GM10266 (cell line): ENCODE measurements at regions not wholly inside any gene's neighbourhood (a gene's known extent, or its start where the extent isn't known, plus 50 kb on each side); places are given as distances from the start of the nearest gene placed in this dataset.

Source experiments
- DNase-seq: peaks from one replicate; pipeline ENCODE4 v3.0.0; 2012; ENCODE audit errors: extremely low spot score
- TF ChIP-seq, protein P1 (sequence below): IDR thresholded peaks from 2 replicates; pipeline ENCODE4 v1.5.1; 2012; ENCODE audit warnings: mild to moderate bottlenecking, low read depth; ENCODE audit not compliant: control insufficient read depth, insufficient read depth; ENCODE audit errors: missing control alignments

DNA sequence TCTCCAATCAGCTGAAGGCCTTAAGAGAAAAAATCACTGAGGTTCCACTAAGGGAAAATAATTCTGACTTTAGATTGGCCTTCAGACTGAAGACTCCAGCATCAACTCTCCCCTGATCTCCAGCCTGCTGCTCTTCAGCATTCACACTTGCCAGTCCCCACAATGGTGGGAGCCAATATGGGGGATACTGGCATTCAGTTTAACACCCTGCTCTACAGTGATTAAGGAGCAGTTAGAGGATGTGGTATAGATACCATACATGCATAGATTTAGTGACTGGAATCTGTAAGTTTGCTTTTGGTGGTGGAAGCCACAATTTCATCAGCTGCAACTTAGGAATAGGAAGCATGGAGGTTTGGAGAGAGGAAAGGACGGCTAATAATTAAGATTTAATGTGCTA, 2017.7 kb upstream of the CDH6 start:
- no peak for DNase-seq
- TF ChIP-seq, protein P1, sequence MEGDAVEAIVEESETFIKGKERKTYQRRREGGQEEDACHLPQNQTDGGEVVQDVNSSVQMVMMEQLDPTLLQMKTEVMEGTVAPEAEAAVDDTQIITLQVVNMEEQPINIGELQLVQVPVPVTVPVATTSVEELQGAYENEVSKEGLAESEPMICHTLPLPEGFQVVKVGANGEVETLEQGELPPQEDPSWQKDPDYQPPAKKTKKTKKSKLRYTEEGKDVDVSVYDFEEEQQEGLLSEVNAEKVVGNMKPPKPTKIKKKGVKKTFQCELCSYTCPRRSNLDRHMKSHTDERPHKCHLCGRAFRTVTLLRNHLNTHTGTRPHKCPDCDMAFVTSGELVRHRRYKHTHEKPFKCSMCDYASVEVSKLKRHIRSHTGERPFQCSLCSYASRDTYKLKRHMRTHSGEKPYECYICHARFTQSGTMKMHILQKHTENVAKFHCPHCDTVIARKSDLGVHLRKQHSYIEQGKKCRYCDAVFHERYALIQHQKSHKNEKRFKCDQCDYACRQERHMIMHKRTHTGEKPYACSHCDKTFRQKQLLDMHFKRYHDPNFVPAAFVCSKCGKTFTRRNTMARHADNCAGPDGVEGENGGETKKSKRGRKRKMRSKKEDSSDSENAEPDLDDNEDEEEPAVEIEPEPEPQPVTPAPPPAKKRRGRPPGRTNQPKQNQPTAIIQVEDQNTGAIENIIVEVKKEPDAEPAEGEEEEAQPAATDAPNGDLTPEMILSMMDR: no peak

DNA sequence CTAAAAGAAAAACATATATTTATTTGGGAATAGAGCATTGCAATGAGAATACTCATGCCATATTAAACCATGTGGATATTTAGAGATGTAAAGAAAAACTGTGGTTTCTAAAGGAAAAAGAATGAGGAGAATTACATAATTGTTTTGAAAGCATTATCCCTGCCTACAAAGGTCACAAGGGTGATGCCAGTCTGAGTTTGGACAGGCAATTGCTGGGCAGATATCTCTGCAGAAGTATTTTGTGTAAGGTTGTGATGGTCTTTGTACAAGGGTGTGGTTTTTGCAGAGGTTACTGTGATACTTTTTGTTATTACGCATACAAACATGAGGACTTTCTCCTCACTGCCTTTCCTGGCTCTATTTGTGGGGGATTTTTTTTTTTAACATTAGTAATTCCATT, 2022.9 kb upstream of the CDH6 start:
- TF ChIP-seq, protein P1: no peak
- no peak for DNase-seq

DNA sequence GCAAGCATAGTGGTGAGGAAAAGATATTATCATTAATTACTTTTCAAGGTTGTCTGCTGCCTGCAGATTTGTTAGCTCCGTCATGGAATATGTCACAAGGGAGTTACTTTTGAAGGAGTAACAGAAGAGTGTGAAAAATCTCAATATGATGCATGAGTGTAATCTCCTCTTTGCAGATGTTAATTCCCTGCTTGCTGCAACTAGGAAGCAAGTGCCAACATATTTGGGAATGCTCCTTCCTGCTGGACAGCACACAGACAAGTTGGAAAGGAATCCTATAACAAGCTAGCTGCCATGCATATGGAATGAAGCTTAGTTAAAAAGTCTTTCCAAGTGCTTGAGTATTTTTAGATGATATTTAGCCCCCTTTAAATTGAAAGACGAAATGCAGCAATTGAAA, 2023.6 kb upstream of the CDH6 start:
- TF ChIP-seq, protein P1: no peak
- DNase-seq: no peak

DNA sequence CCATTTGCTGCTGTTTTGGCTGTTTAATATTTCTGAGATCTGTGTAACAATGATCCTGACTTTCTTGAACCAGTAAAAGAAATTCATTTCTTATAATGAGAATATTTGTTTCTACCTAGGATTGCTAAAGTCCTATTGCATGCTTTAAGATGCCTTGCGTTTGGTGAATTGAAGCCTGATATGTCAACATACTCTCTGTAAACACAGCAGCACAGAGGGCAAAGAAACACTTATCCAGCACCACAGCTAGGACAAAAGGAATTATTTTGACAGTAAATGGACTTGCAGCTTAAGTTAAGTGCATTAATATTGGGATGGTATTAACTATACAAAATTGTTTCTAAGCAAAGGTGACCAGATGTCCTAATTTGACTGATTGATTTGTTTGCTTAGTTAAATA, 2031.2 kb upstream of the CDH6 start:
- TF ChIP-seq, protein P1: no peak
- no peak for DNase-seq

DNA sequence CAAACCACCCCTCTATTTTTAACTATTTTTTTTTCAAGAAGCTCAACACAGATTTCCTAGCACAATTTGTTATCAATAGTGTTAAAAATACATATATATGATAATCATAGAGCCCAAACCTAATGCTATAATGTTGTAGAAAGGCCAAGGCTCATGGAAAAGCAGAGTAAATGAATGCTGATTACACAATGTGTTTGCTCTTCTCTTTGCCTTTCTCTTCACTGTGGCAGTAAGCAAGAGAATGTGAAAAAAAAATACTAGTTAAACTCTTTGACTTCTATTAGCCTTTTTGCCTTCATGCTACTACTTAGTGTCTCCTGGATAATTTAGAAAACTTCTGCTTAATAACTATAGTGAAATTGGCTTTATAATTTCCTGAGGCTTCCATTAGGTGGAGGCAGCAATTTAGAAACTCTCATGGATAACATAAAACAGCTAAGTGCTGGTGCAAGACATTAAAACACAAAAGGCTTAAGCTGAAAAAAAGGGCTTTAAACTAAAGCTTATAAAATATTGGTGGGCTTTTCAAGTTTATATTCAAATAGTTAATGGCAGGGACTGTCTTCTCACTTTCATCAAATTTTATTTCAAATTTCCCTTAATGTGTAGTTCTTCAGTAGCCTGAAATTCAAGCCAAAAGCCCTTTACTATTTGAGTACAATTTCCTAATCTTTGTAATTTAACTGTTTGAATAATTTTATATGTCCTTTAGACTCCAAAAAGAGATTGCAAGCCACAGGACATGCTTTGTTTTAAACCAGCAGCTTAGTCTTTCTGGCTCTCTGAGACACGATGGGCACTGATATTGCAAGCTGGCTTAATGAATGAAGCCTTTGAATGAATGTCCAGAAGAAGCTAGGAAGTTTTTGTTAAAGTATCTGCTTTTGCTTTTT, 2031.8 kb upstream of the CDH6 start:
- TF ChIP-seq, protein P1: no peak
- no peak for DNase-seq

DNA sequence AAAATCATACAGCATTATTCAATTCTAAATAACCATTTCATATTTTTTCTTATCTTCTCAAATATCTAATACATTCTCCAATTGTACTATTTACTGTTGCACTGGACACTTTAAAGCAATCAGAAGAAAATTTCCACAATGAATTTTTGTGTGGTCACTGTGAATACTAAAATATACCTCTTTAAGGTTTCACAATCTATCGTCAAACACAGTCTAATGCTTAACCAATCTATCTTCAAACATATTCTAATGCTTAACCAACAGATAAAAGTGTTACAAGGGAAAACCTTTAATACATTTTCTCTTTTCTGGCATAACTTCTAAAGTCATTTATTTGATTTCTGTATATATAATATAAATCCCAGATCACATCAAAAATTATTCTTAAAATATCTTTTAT, 2035.5 kb upstream of the CDH6 start:
- no peak for DNase-seq
- TF ChIP-seq, protein P1: no peak

DNA sequence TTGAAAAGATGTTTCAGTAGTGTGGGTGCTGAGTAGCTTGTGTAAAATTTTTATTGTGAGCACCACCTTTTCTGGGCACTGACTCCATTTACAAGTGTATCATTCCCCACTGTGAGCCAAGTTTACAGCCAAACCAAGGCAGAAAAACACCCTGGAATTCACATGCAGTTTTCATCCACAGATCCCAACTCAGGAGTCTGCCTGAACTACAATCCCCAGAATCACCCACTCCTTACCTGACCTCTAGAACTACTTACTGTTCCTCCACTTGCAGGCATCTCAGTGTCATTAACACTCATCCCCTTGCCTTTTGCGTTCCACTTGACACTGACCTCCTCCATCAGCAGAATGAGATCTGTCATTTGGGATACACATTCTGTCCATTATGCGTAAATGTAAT, 2042.6 kb upstream of the CDH6 start:
- no peak for DNase-seq
- TF ChIP-seq, protein P1: no peak
